ENCODE measurements at regions not wholly inside any gene's neighbourhood (a gene's known extent, or its start where the extent isn't known, plus 50 kb on each side); places are given as distances from the start of the nearest gene placed in this dataset.

DNA sequence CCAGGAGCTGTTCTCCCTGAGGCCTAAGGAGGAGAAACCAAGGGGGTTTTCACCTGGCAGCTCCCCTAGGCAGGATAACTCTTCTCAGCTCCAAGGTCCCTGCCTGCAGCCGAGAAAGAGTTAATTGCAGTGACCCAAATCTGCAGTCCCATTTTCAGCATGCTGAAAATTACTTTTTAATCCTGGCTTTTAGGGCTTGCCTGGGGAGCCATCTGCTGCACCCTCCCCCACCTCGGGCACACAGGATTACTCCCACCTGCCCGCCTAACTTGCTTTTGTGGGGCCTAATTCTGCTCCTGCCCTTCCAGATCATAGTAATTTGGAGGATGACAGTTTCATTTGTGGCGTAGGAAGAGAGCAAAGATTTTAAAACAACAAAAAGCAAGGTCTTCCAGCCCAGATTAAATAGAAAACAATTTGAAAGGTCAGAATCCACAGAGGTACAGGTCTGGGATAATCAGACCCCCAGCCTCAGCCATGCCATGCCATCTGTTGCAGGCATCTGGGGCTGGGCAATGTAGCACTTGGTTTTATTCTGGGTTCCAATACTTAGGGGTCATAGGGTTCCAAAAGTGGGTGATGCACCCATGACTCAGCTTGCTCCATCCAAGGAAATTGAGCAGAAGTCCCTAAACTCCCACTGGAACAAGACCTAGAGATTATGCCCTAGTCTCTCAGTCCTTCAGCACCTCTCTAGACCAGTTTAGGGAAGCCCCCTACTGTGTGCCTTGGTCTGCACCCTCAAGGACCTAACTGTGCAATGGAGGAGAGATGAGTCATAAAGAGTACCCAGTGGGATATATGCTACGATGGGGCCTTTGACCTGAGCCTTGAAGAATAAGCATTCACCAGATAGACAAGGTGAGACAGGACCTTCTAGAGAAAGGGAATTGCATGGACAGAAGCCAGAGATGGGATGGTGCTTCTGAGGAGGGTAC, 64.5 kb upstream of the NLK start:
- TF ChIP-seq, protein P1, sequence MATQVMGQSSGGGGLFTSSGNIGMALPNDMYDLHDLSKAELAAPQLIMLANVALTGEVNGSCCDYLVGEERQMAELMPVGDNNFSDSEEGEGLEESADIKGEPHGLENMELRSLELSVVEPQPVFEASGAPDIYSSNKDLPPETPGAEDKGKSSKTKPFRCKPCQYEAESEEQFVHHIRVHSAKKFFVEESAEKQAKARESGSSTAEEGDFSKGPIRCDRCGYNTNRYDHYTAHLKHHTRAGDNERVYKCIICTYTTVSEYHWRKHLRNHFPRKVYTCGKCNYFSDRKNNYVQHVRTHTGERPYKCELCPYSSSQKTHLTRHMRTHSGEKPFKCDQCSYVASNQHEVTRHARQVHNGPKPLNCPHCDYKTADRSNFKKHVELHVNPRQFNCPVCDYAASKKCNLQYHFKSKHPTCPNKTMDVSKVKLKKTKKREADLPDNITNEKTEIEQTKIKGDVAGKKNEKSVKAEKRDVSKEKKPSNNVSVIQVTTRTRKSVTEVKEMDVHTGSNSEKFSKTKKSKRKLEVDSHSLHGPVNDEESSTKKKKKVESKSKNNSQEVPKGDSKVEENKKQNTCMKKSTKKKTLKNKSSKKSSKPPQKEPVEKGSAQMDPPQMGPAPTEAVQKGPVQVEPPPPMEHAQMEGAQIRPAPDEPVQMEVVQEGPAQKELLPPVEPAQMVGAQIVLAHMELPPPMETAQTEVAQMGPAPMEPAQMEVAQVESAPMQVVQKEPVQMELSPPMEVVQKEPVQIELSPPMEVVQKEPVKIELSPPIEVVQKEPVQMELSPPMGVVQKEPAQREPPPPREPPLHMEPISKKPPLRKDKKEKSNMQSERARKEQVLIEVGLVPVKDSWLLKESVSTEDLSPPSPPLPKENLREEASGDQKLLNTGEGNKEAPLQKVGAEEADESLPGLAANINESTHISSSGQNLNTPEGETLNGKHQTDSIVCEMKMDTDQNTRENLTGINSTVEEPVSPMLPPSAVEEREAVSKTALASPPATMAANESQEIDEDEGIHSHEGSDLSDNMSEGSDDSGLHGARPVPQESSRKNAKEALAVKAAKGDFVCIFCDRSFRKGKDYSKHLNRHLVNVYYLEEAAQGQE (IDR thresholded peaks at IDR 0.05; ENCODE audit: borderline replicate concordance), result no peak
- TF ChIP-seq, protein P2, sequence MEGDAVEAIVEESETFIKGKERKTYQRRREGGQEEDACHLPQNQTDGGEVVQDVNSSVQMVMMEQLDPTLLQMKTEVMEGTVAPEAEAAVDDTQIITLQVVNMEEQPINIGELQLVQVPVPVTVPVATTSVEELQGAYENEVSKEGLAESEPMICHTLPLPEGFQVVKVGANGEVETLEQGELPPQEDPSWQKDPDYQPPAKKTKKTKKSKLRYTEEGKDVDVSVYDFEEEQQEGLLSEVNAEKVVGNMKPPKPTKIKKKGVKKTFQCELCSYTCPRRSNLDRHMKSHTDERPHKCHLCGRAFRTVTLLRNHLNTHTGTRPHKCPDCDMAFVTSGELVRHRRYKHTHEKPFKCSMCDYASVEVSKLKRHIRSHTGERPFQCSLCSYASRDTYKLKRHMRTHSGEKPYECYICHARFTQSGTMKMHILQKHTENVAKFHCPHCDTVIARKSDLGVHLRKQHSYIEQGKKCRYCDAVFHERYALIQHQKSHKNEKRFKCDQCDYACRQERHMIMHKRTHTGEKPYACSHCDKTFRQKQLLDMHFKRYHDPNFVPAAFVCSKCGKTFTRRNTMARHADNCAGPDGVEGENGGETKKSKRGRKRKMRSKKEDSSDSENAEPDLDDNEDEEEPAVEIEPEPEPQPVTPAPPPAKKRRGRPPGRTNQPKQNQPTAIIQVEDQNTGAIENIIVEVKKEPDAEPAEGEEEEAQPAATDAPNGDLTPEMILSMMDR (IDR thresholded peaks at IDR 0.05; ENCODE audit: poor library complexity, severe bottlenecking), result no peak
- TF ChIP-seq SMC3 (conservative IDR thresholded peaks at IDR 0.05; ENCODE audit: poor library complexity) (no peak), POLR2AphosphoS5 (IDR thresholded peaks at IDR 0.05) (no peak), EZH2 (IDR thresholded peaks at IDR 0.05; ENCODE audit: borderline replicate concordance, insufficient read depth, low read length, poor library complexity, severe bottlenecking) (no peak)

Data from neural cell (in vitro differentiated cells).